CD4-positive, alpha-beta T cell treated with Interleukin-10 for 1 hour (primary cell): ENCODE measurements at regions not wholly inside any gene's neighbourhood (a gene's known extent, or its start where the extent isn't known, plus 50 kb on each side); places are given as distances from the start of the nearest gene placed in this dataset.

Source experiments
- DNase-seq: peaks from one replicate; pipeline ENCODE4 v3.0.0-alpha.2; 2020

DNA sequence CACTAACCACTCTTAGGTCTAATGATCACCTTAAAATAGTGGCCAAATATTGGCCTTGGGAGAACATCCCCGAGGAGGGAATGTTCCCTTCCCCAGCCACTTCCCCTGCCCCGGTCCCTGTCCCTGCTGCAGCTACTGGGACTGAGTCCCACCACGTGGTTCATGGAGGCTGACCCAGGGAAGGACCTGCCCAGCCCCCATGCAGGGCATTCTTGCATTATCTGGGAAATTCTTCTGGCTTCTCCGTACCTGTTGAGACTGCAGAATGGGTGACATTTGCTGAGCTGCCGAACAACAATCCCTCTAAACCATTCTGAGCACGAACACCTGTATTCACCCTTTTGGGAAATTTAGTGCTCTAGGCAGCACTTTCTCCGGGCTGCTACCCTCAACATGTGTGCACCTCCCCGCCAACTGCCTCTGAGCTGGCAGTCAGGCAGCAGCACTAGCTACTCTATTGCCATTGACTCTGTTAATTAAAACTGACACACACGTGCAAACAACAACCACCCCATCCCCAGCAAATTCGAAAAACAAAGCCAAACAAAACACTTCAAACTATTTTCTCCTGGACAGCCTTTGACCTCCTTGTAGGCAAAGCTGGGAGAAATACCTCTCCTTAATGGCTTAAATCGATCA lies 567.4 kb upstream of the MKI67 start:
- no peak for DNase-seq

GRCh38 chr10:128694168-128694850 lies 568.1 kb upstream of the MKI67 start:
- no peak for DNase-seq

- no peak for DNase-seq
These were observed 568.9 kb upstream of the MKI67 start for GRCh38 chr10:128694851-128695725.

GRCh38 chr10:128695931-128696330 lies 569.7 kb upstream of the MKI67 start:
- DNase-seq: no peak

- DNase-seq: no peak
These were observed 571.2 kb upstream of the MKI67 start for GRCh38 chr10:128697437-128697836.

GRCh38 chr10:128701381-128701780 lies 575.2 kb upstream of the MKI67 start:
- no peak for DNase-seq

DNA sequence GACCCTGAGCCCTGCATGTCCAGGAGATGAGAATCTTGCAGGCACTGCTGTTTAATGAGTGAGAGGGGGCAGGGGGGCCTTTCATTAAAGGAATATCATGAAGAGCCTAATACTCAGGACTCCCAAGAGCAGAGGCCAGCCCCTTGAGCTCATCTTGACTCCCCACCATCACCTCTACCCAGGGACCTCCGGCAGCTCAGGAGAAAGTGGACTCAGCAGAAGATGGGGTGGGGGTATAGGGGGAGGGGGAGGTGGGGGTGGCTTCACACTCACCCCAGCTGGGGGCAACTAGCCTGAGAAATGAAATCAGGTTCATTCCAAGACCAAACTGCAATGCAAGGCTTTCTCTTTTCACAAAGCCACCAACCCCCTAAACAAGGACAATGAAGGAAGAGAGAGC lies 575.6 kb upstream of the MKI67 start:
- DNase-seq: no peak

GRCh38 chr10:128704716-128705115 lies 578.5 kb upstream of the MKI67 start:
- no peak for DNase-seq

DNA sequence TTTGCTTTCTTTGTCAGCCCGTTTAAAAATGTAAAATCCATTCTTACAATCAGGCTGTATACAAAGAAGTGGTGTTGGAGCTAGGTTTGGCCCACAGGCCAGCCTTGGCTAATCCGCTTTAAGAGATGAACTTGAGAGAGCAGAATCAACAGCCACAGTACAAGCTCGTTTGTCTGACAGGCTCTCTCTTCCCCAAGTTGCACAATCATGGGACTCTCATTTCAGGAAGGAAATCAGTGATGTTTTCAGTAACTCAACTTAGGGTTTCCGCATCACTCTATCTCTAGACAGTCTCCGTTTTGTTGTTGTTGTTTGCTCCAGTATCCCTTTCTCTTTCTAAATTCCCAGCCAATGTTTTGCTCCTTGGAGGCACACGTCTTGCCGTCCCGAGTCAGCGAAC lies 582.0 kb upstream of the MKI67 start:
- no peak for DNase-seq

GRCh38 chr10:128709686-128710085 lies 583.5 kb upstream of the MKI67 start:
- DNase-seq: no peak

GRCh38 chr10:128710098-128710797 lies 584.0 kb upstream of the MKI67 start:
- DNase-seq: no peak

GRCh38 chr10:128710798-128711183 lies 584.6 kb upstream of the MKI67 start:
- DNase-seq: no peak

DNA sequence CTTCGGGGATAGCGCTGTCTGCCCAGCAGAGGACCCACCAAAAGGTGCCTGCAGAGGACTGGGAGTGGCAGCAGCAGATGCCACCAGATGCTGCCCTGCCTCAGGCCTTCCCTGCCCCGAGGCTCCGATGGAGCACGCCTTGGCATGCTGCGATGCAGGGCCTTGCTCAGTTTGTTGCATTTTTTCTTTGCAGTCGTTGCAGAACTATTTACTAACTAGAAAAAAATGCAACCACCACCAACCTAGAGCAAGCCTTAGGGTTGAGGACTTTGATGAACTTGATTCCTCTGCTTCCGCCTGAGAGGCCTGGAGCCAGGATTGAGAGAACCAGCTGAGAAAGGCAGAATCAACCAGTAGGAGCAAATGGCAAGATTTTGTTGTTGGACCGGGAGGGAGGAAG lies 585.6 kb upstream of the MKI67 start:
- DNase-seq: no peak

DNA sequence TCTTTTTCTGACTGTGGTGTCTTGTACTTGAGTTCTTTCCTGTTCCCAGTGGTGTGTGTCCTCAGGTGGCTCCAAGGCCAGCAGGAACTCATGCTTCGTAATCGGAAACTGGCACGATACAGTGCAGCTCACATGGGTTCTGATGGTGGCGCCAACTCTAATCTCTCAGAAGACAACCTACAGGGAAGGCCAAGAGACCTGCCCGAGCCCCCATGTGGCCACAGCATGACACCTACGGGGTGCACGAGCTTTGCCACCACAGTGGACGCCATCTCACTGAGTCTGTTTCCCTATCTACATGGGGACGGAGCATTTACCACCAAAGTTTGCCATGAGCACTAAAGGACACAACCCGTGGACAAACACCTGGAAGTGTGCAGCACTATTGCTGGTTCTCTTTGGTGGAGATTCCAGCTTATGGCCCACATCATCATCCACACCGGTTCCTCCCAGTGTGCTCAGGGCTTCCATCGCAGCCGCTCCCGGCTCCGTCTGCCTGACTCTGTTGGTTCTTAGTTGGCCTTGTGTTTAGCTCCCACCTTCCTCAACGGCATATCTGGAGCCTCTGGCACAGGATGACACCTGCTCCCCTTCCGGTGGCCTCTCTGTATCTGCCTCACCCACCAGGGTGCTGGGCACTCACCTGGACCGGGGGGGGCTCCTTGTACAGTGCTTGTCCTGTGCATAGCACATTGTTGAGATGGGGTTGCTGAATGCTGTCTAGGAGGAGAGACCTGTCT lies 586.6 kb upstream of the MKI67 start:
- no peak for DNase-seq

DNA sequence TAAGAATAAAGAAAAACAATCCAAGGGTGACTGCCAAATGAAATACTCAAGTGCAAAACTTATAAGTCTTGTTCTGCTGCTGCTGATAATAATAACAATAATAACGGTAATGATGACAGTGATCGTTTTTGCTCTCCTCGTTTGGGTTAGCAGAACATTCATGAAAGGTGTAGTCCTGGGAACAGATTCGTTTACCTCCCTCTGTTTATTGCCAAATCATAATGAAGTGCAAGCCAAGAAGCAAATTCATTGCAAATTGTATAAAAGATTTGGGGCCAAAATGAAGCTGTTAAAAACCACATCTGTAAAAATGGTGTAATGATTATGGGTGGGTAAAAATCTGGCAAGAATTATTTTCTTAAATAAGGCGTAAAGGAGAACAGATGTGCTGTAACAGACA lies 587.2 kb upstream of the MKI67 start:
- no peak for DNase-seq

DNA sequence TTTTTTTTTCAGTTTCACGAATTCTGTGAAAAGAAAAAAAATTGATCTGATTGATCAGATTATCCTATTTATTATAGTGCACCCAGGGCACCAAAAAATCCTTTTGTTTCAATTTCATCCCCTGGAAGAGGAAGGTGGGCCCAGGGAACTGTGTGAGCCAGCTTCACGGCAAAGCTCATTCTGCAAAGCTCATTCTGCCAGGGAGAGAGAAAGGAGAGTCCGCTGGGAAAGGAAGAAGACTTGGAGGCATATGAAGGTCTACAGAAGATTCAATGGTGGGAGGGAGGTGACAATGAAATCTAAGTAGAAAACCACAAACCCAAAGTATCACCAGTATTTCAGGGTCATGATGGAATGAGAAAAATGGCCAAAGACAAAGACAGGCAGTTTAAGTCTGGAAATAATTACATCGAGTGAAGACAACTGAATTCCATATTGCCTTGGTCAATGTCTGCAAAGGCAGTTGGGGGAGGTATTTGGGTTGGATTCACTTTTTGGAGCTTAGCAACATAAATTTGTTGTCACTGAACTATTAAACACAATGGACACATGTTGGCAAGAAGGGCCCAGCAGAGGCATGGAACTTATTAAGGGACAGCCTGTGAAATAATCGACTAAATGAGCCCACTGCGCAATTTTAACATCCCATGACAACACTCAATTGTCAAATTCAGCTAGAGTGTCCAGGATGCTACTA lies 587.8 kb upstream of the MKI67 start:
- no peak for DNase-seq

- DNase-seq: no peak
These were observed 588.6 kb upstream of the MKI67 start for GRCh38 chr10:128714644-128715415.

- no peak for DNase-seq
These were observed 590.0 kb upstream of the MKI67 start for GRCh38 chr10:128716181-128716580.

GRCh38 chr10:128721963-128722445 lies 595.8 kb upstream of the MKI67 start:
- no peak for DNase-seq

DNA sequence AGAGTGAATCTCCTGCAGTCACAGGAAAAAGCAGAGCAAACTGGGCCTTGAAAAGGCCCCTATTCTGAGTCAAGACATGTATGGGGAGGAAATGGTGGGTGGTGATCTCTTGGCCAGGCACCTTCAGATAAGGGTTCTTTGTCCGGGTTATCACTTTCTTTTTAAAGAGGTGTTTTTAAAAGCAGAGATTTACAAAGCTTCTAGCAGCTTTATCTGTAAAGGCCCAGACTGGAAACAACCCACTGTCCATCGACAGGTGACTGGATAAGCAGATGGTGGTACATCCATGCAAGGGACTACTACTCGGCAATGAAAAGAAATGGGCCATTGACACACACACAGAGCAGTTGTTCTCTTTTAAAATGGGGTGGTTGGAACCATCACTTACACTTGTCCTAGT lies 596.7 kb upstream of the MKI67 start:
- no peak for DNase-seq

DNA sequence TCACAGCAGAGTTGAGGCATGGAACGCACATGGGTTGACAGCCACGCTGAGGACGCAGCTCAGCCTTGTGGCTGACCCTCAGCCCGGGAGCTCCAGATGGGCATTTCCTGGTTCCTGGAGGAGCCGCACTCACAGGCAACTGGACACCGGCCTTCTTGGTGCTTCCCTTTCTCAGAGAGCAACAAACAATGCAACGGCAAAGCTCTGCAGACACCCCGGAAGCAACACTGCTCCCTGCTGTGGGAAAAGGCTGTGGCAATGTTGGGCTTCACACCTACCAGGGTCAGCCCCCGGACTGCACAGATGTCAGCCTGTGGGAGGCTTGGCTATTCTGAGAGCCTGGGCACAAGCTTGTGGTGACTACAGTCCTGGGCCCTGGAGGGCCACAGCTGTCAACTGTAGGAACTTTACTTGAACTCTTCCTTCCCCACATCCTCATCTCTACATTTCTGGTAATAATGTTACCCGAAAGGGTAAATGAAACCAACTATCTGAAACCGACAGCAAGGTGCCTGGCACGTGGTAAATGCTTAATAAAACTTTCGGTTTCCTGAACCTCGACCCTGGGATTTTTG lies 597.5 kb upstream of the MKI67 start:
- no peak for DNase-seq
